GM06990 (cell line): ENCODE measurements at regions not wholly inside any gene's neighbourhood (a gene's known extent, or its start where the extent isn't known, plus 50 kb on each side); places are given as distances from the start of the nearest gene placed in this dataset.
"Not testable (repeated sequence)": the region's sequence is repeated elsewhere in the genome, so short reads cannot be mapped to it uniquely, and the experiment has no call there.

ENCODE experiments used
- DNase-seq: peaks from one replicate; pipeline ENCODE4 v3.0.0-alpha.2; 2011; ENCODE audit not compliant: insufficient read length; ENCODE audit errors: extremely low read depth
- H3K27me3 ChIP-seq: replicated peaks from 2 replicates; pipeline ENCODE4 v1.6.0; 2011; ENCODE audit warnings: low read length; ENCODE audit not compliant: control insufficient read depth, insufficient read depth
- H3K36me3 ChIP-seq: 2 replicates; pipeline ENCODE4 v1.5.1; 2011; ENCODE audit warnings: low read length; ENCODE audit not compliant: control insufficient read depth, insufficient read depth
- H3K4me3 ChIP-seq: replicated peaks from 2 replicates; pipeline ENCODE4 v1.5.1; 2011; ENCODE audit warnings: low read depth, mild to moderate bottlenecking, control low read depth, low read length
- TF ChIP-seq, protein P1 (sequence below): IDR thresholded peaks from 2 replicates; pipeline ENCODE4 v1.5.1; 2011; ENCODE audit warnings: low read length, control low read depth, mild to moderate bottlenecking, inconsistent platforms; ENCODE audit not compliant: insufficient read depth, poor library complexity, severe bottlenecking

DNA sequence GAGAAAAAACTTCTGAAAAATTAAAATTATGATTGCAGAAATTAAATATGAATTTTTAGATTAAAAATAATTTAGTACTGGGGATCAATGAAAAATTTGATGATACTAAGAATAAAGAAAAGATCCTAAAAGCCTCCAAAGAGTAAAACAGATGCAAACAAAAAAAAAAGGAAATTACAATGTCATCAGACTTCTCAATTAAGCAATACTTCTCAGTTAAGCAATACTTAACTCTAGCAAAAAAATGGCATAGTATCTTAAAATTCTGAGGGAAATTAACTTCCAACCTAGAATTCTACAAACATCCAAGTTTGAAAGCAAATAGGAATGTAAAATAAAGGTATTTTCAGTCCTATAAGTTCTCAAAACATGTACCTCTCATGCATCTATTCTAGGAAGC is 141.2 kb upstream of the INTU start:
- Histone ChIP-seq H3K27me3 (no peaks in the 10 kb centered on the region), H3K4me3 (no peak overlapping the region), H3K36me3 (no peaks in the 10 kb centered on the region)
- TF ChIP-seq, protein P1, sequence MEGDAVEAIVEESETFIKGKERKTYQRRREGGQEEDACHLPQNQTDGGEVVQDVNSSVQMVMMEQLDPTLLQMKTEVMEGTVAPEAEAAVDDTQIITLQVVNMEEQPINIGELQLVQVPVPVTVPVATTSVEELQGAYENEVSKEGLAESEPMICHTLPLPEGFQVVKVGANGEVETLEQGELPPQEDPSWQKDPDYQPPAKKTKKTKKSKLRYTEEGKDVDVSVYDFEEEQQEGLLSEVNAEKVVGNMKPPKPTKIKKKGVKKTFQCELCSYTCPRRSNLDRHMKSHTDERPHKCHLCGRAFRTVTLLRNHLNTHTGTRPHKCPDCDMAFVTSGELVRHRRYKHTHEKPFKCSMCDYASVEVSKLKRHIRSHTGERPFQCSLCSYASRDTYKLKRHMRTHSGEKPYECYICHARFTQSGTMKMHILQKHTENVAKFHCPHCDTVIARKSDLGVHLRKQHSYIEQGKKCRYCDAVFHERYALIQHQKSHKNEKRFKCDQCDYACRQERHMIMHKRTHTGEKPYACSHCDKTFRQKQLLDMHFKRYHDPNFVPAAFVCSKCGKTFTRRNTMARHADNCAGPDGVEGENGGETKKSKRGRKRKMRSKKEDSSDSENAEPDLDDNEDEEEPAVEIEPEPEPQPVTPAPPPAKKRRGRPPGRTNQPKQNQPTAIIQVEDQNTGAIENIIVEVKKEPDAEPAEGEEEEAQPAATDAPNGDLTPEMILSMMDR: no peak
- DNase-seq: no peak

DNA sequence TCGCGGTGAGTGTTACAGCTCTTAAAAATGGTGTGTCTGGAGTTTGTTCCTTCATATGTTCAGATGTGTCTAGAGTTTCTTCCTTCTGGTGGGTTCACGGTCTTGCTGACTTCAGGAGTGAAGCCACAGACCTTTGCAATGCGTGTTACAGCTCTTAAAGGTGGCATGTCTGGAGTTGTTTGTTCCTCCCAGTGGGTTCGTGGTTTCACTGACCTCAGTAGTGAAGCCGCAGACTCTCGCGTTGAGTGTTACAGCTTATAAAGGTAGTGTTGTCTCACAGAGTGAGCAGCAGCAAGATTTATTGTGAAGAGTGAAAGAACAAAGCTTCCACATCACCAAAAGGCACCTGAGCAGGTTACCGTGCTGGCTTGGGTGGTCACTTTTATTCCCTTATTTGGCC is 135.9 kb upstream of the INTU start:
- not testable (repeated sequence) for H3K36me3 ChIP-seq, H3K4me3 ChIP-seq, H3K27me3 ChIP-seq, DNase-seq

DNA sequence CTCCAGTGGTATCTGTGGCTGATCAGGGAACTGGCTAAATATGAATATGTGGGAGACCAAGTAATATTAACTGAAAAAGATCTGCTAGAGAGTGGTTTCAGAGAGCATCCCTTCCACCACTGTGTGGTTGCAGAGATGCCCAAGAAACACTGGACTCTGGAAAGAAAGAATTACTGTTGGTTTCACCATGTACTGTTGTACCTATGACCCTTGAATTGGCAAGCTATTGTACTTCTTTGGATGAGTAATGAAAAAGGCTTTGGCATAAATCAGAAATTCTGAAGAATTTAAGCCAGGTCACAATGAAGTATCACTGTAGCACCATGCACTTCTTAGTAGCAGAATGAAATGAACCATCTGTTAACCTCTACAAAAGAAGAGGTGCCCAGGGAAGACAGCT is 134.4 kb upstream of the INTU start:
- no peak overlapping the region for H3K4me3 ChIP-seq
- TF ChIP-seq, protein P1: no peak
- no peaks in the 10 kb centered on the region for H3K27me3 ChIP-seq
- no peak for DNase-seq
- no peaks in the 10 kb centered on the region for H3K36me3 ChIP-seq

DNA sequence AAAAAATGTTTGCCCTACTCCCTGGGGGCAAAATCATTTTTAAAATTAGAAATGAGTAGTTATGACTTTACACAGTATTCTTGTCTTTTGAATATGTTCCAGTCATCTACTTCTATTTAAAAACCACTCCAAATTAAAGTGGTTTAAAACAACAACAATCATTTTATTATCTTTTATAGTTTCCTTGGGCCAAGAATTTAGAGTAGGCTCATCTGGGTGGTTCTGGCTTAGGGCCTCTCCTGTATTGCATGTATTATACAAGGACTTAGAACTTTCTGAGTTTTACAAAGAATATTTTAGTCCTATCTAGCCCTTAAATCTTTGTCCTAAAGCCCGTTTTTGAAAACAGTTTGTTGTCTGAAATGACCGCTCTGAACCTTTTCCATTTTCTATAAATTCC is 132.5 kb upstream of the INTU start:
- TF ChIP-seq, protein P1: no peak
- DNase-seq: no peak

DNA sequence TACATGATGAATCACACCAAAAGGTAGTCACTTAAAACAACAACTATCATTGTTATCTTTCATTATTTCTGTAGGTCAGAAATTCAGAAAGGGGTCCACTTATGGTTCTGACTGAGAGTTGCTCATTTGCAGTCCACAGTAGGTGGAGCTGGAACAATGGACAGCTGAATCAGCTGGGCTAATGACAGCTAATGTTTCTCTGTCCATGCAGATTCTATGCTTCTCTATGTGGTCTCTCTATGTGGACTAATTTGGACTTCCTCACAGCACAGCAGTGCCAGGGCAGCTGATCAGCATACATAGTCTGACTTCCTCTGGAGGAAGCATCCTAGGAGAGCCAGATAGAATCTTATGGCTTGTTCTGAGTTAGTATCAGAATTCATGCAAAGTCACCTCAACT is 131.7 kb upstream of the INTU start:
- Histone ChIP-seq H3K36me3 (no peaks in the 10 kb centered on the region), H3K4me3 (no peak overlapping the region), H3K27me3 (no peaks in the 10 kb centered on the region)
- no peak for DNase-seq
- TF ChIP-seq, protein P1: no peak

More for the DNA sequence above, 132.5 kb upstream of the INTU start:
- H3K27me3 ChIP-seq: no peaks in the 10 kb centered on the region
- no peak overlapping the region for H3K4me3 ChIP-seq
- H3K36me3 ChIP-seq: no peaks in the 10 kb centered on the region

DNA sequence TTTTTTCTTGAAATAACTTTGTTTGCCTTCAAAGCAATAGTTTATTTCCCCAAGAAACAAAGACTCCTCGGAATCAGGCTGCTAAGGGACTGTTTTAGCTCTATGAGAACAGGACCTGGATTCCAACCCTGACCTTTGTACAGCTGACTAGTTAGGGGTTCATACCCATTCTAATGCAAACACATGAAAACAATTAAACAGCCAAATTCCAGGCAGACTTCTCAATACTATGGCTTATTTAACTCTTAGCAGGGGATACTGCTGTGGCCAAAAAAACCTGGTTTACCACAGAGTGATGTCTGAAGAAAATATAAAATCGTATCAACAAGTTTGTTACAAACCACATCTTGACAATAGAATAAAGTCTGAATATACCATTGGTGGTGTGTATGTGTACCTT is 129.6 kb upstream of the INTU start:
- Histone ChIP-seq H3K36me3 (no peaks in the 10 kb centered on the region), H3K4me3 (no peak overlapping the region), H3K27me3 (no peaks in the 10 kb centered on the region)
- DNase-seq: no peak
- TF ChIP-seq, protein P1: no peak
